ENCODE measurements at regions not wholly inside any gene's neighbourhood (a gene's known extent, or its start where the extent isn't known, plus 50 kb on each side); places are given as distances from the start of the nearest gene placed in this dataset.

GRCh38 chr12:91921555-91921954 lies 224.1 kb downstream of the BTG1 start:
- Mint-ChIP-seq H3K36me3 (peaks cover 0 to 2% of the 10 kb centered on the region in 2 donors), H3K27ac (peak overlapping the region in 3 of 7 donors; percentile 17 to 83 (median 48)), H3K27me3 (no peaks in the 10 kb centered on the region), H3K4me3 (no peak overlapping the region), H3K9me3 (peaks cover 0 to 6% (median 0%) of the 10 kb centered on the region in 8 donors), H3K4me1 (peaks cover 11 to 31% (median 20%) of the 10 kb centered on the region in 4 donors)
- intact Hi-C loops (cut with micrococcal nuclease): loop anchor here (10.0 kb wide), 1 partner anchor 107 kb away; no protein-coding TSS in a partner anchor
- ChIA-PET POLR2A (ENCODE audit: partially characterized antibody) (interaction anchor here (0.7 to 1.8 kb wide), 2 partner anchors 44 to 223 kb away, joined by 3 to 8 read pairs; no protein-coding TSS in a partner anchor), CTCF (ENCODE audit: partially characterized antibody) (no interaction called here)
- H3K4me1 ChIP-seq (ENCODE audit: insufficient read depth, low read length): peaks cover 14% of the 10 kb centered on the region
- no peaks in the 10 kb centered on the region for H3K27me3 ChIP-seq (ENCODE audit: insufficient read depth, low read length)
- no peak overlapping the region for H3K27ac ChIP-seq (ENCODE audit: low read depth, low read length)
- H3K36me3 ChIP-seq (ENCODE audit: insufficient read depth, low read length): no peaks in the 10 kb centered on the region
- DNase-seq: no peak
- H3K4me3 ChIP-seq (ENCODE audit: low read length in 2 of 2): no peak overlapping the region
- H3K9me3 ChIP-seq (ENCODE audit: control insufficient read depth in 1 of 2, low read length in 2 of 2): no peaks in the 10 kb centered on the region

- Histone ChIP-seq H3K36me3 (ENCODE audit: insufficient read depth, low read length) (no peaks in the 10 kb centered on the region), H3K9me3 (ENCODE audit: control insufficient read depth in 1 of 2, low read length in 2 of 2) (no peaks in the 10 kb centered on the region), H3K27me3 (ENCODE audit: insufficient read depth, low read length) (no peaks in the 10 kb centered on the region), H3K4me3 (ENCODE audit: low read length in 2 of 2) (no peak overlapping the region), H3K27ac (ENCODE audit: low read depth, low read length) (no peak overlapping the region), H3K4me1 (ENCODE audit: insufficient read depth, low read length) (peaks cover 14% of the 10 kb centered on the region)
- ChIA-PET CTCF (ENCODE audit: partially characterized antibody) (no interaction called here), POLR2A (ENCODE audit: partially characterized antibody) (interaction anchor here (1.8 kb wide), 1 partner anchor 44 kb away, joined by 8 read pairs; no protein-coding TSS in a partner anchor)
- peaks cover 0 to 6% (median 0%) of the 10 kb centered on the region in 8 donors for H3K9me3 Mint-ChIP-seq
- no peak for DNase-seq
- H3K27ac Mint-ChIP-seq: peak overlapping the region in 3 of 7 donors; percentile 9 to 63 (median 25)
- H3K4me3 Mint-ChIP-seq: no peak overlapping the region
- peaks cover 0 to 2% of the 10 kb centered on the region in 2 donors for H3K36me3 Mint-ChIP-seq
- H3K4me1 Mint-ChIP-seq: peaks cover 11 to 31% (median 20%) of the 10 kb centered on the region in 4 donors
- intact Hi-C loops (cut with micrococcal nuclease): loop anchor here (10.0 kb wide), 1 partner anchor 106 kb away; no protein-coding TSS in a partner anchor
- H3K27me3 Mint-ChIP-seq: no peaks in the 10 kb centered on the region
These were observed 224.9 kb downstream of the BTG1 start for GRCh38 chr12:91920741-91921140.

- CTCF ChIA-PET (ENCODE audit: partially characterized antibody): no interaction called here
- POLR2A ChIA-PET (ENCODE audit: partially characterized antibody): interaction anchor here (1.8 kb wide), 1 partner anchor 43 kb away, joined by 8 read pairs; no protein-coding TSS in a partner anchor
- DNase-seq: no peak
These were observed 225.4 kb downstream of the BTG1 start for GRCh38 chr12:91920276-91920675.

GRCh38 chr12:91918431-91918830 lies 227.2 kb downstream of the BTG1 start:
- Mint-ChIP-seq H3K4me3 (no peak overlapping the region), H3K9me3 (peaks cover 0 to 5% (median 0%) of the 10 kb centered on the region in 8 donors), H3K4me1 (peaks cover 9 to 30% (median 20%) of the 10 kb centered on the region in 4 donors), H3K27me3 (no peaks in the 10 kb centered on the region), H3K27ac (no peak overlapping the region), H3K36me3 (peaks cover 0 to 2% of the 10 kb centered on the region in 2 donors)
- no peaks in the 10 kb centered on the region for H3K36me3 ChIP-seq (ENCODE audit: insufficient read depth, low read length)
- H3K4me3 ChIP-seq (ENCODE audit: low read length in 2 of 2): no peak overlapping the region
- DNase-seq: no peak
- H3K9me3 ChIP-seq (ENCODE audit: control insufficient read depth in 1 of 2, low read length in 2 of 2): no peaks in the 10 kb centered on the region
- no peaks in the 10 kb centered on the region for H3K27me3 ChIP-seq (ENCODE audit: insufficient read depth, low read length)
- POLR2A ChIA-PET (ENCODE audit: partially characterized antibody): no interaction called here
- CTCF ChIA-PET (ENCODE audit: partially characterized antibody): no interaction called here
- H3K27ac ChIP-seq (ENCODE audit: low read depth, low read length): no peak overlapping the region
- H3K4me1 ChIP-seq (ENCODE audit: insufficient read depth, low read length): peaks cover 14% of the 10 kb centered on the region
- intact Hi-C loops (cut with micrococcal nuclease): no loop called here

More at GRCh38 chr12:91920276-91920675, 225.4 kb downstream of the BTG1 start:
- H3K9me3 Mint-ChIP-seq: peaks cover 0 to 6% (median 0%) of the 10 kb centered on the region in 8 donors
- H3K4me3 Mint-ChIP-seq: no peak overlapping the region
- H3K36me3 Mint-ChIP-seq: peaks cover 0 to 2% of the 10 kb centered on the region in 2 donors
- Histone ChIP-seq H3K4me3 (ENCODE audit: low read length in 2 of 2) (no peak overlapping the region), H3K36me3 (ENCODE audit: insufficient read depth, low read length) (no peaks in the 10 kb centered on the region), H3K9me3 (ENCODE audit: control insufficient read depth in 1 of 2, low read length in 2 of 2) (no peaks in the 10 kb centered on the region), H3K4me1 (ENCODE audit: insufficient read depth, low read length) (peaks cover 14% of the 10 kb centered on the region), H3K27ac (ENCODE audit: low read depth, low read length) (no peak overlapping the region), H3K27me3 (ENCODE audit: insufficient read depth, low read length) (no peaks in the 10 kb centered on the region)
- no peaks in the 10 kb centered on the region for H3K27me3 Mint-ChIP-seq
- H3K4me1 Mint-ChIP-seq: peaks cover 11 to 31% (median 20%) of the 10 kb centered on the region in 4 donors
- intact Hi-C loops (cut with micrococcal nuclease): loop anchor here (10.0 kb wide), 1 partner anchor 105 kb away; no protein-coding TSS in a partner anchor
- H3K27ac Mint-ChIP-seq: peak overlapping the region in 2 of 7 donors; percentile 33 to 77

- CTCF ChIA-PET (ENCODE audit: partially characterized antibody): interaction anchor here (1.1 to 1.3 kb wide), 2 partner anchors 9 to 103 kb away, joined by 3 to 7 read pairs; no protein-coding TSS in a partner anchor
- H3K36me3 Mint-ChIP-seq: peaks cover 0 to 2% of the 10 kb centered on the region in 2 donors
- Histone ChIP-seq H3K9me3 (ENCODE audit: control insufficient read depth in 1 of 2, low read length in 2 of 2) (no peaks in the 10 kb centered on the region), H3K27ac (ENCODE audit: low read depth, low read length) (no peak overlapping the region), H3K36me3 (ENCODE audit: insufficient read depth, low read length) (no peaks in the 10 kb centered on the region), H3K4me1 (ENCODE audit: insufficient read depth, low read length) (no peaks in the 10 kb centered on the region), H3K4me3 (ENCODE audit: low read length in 2 of 2) (no peak overlapping the region), H3K27me3 (ENCODE audit: insufficient read depth, low read length) (no peaks in the 10 kb centered on the region)
- H3K27me3 Mint-ChIP-seq: no peaks in the 10 kb centered on the region
- peaks cover 0 to 3% (median 0%) of the 10 kb centered on the region in 8 donors for H3K9me3 Mint-ChIP-seq
- no peak for DNase-seq
- intact Hi-C loops (cut with micrococcal nuclease): no loop called here
- H3K4me1 Mint-ChIP-seq: peaks cover 10 to 24% (median 14%) of the 10 kb centered on the region in 4 donors
- POLR2A ChIA-PET (ENCODE audit: partially characterized antibody): interaction anchor here (1.4 kb wide), 1 partner anchor 24 kb away, joined by 3 read pairs; no protein-coding TSS in a partner anchor
- no peak overlapping the region for H3K4me3 Mint-ChIP-seq
- no peak overlapping the region for H3K27ac Mint-ChIP-seq
These were observed 230.9 kb downstream of the BTG1 start for GRCh38 chr12:91914701-91915100.

- intact Hi-C loops (cut with micrococcal nuclease): no loop called here
- no peak for DNase-seq
- POLR2A ChIA-PET (ENCODE audit: partially characterized antibody): no interaction called here
These were observed 232.0 kb downstream of the BTG1 start for GRCh38 chr12:91913651-91914050.

GRCh38 chr12:91913124-91913523 lies 232.5 kb downstream of the BTG1 start:
- ChIA-PET CTCF (ENCODE audit: partially characterized antibody) (no interaction called here), POLR2A (ENCODE audit: partially characterized antibody) (no interaction called here)
- H3K4me3 ChIP-seq (ENCODE audit: low read length in 2 of 2): no peak overlapping the region
- H3K27ac ChIP-seq (ENCODE audit: low read depth, low read length): no peak overlapping the region
- intact Hi-C loops (cut with micrococcal nuclease): no loop called here
- no peaks in the 10 kb centered on the region for H3K9me3 ChIP-seq (ENCODE audit: control insufficient read depth in 1 of 2, low read length in 2 of 2)
- H3K36me3 ChIP-seq (ENCODE audit: insufficient read depth, low read length): no peaks in the 10 kb centered on the region
- H3K4me1 ChIP-seq (ENCODE audit: insufficient read depth, low read length): no peaks in the 10 kb centered on the region
- H3K4me3 Mint-ChIP-seq: no peak overlapping the region
- H3K4me1 Mint-ChIP-seq: peaks cover 7 to 20% (median 12%) of the 10 kb centered on the region in 4 donors
- H3K27ac Mint-ChIP-seq: no peak overlapping the region
- H3K36me3 Mint-ChIP-seq: peaks cover 0 to 2% of the 10 kb centered on the region in 2 donors
- H3K9me3 Mint-ChIP-seq: peaks cover 0 to 7% (median 2%) of the 10 kb centered on the region in 8 donors
- no peaks in the 10 kb centered on the region for H3K27me3 Mint-ChIP-seq
- no peaks in the 10 kb centered on the region for H3K27me3 ChIP-seq (ENCODE audit: insufficient read depth, low read length)
- DNase-seq: no peak

More at GRCh38 chr12:91913651-91914050, 232.0 kb downstream of the BTG1 start:
- CTCF ChIA-PET (ENCODE audit: partially characterized antibody): interaction anchor here (1.3 kb wide), 1 partner anchor 102 kb away, joined by 7 read pairs; no protein-coding TSS in a partner anchor
- Mint-ChIP-seq H3K36me3 (peaks cover 0 to 2% of the 10 kb centered on the region in 2 donors), H3K4me3 (no peak overlapping the region), H3K27me3 (no peaks in the 10 kb centered on the region), H3K27ac (no peak overlapping the region), H3K9me3 (peaks cover 0 to 4% (median 1%) of the 10 kb centered on the region in 8 donors), H3K4me1 (peaks cover 10 to 24% (median 14%) of the 10 kb centered on the region in 4 donors)
- Histone ChIP-seq H3K4me3 (ENCODE audit: low read length in 2 of 2) (no peak overlapping the region), H3K27ac (ENCODE audit: low read depth, low read length) (no peak overlapping the region), H3K36me3 (ENCODE audit: insufficient read depth, low read length) (no peaks in the 10 kb centered on the region), H3K4me1 (ENCODE audit: insufficient read depth, low read length) (no peaks in the 10 kb centered on the region), H3K27me3 (ENCODE audit: insufficient read depth, low read length) (no peaks in the 10 kb centered on the region), H3K9me3 (ENCODE audit: control insufficient read depth in 1 of 2, low read length in 2 of 2) (no peaks in the 10 kb centered on the region)

All from CD4-positive, alpha-beta memory T cell (primary cell).